Fibroblast of skin of right quadriceps (primary cell): ENCODE measurements at regions not wholly inside any gene's neighbourhood (a gene's known extent, or its start where the extent isn't known, plus 50 kb on each side); places are given as distances from the start of the nearest gene placed in this dataset.

Source experiments
- DNase-seq: peaks from one replicate; pipeline ENCODE4 v3.0.0-alpha.2; 2013

DNA sequence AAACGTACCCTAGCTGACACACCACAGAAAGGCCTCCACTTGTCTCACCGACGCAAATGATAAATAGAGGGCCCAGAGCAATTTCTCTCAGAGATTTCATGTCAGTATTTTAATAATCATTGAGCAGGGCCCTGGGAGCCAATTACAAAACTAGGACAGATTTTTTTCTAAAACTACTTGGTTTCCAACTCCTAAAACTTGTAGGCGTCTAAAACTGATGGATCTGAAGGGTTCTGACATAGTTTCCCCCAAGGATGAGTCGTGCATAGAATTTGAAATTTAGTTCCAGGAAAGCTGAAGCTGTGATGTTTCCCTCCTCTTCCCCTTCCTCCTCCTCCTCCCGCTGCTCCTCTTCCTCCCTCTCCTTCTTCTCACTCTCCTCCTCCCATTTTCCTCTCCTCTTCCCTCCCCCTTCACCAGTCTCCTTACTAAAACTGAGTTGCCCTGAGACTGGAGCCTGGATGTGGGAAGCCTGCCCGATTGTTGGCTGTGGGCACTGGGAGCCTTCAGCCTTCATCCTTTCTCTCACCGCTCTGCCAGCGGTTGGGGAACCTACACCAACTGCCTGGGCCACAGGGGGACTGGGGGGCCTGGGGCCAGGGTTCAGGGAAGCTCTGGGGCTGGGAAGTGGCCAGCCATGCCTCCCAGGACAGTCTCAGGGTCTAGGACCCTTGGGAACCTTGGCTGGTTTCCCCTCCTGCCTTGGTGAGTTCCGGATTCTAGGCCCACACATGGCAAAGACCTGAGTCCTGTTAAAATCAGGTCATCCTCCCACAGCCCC is 73.9 kb upstream of the SLC6A11 start:
- DNase-seq, result no peak

DNA sequence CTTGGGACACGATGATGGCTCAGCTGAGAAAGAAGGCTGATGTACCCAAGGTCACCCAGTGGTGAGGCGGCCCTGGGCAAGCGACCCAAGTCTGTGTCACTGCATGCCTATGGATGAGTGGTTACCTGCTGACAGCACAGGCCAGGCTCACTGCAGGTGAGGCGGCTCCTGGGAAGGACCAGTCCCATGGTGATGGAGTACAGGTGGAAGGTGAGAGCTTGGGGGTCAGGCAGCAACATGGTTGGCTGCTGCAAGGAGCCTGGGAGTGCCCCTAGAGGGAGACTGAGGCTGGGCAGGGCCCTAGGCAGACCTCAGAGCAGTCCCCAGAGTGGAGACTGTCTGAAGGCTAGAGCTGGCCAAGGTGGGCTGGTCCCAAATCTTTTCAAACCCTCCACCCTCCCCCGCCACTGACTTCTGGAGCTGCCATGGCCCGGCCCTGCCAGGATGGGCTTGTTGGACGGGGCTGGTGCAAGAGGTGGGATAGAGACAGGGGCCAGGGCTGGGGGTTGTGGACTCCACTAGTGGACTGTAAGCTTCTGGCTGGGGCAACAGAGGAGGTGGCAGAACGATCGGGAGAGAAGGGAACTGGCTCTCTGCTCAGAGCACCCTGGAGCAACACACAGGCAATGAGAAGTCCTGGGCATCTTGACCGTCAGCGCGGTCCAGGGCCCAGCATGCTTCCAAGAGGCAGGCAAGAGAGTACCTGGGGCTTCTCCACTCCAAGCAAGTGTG is 72.5 kb upstream of the SLC6A11 start:
- DNase-seq, result no peak

DNA sequence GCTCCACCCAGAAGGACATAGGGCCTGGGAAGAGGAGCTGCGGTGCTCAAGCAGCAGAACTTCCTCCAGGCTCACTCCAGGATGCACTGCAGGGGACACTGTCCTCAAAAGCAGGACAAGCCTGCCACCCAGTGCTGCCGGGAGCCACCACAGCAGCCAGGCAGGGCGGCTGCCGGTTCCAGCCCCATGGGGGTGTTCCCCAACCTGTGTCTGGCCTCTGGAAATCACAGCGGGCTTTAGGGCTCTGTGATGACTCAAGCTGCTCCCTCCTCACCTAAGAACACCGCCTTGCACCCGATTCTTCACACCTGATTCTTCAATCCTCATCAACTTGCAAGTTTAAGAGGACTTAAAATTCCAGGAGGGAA is 71.9 kb upstream of the SLC6A11 start:
- no peak for DNase-seq

DNA sequence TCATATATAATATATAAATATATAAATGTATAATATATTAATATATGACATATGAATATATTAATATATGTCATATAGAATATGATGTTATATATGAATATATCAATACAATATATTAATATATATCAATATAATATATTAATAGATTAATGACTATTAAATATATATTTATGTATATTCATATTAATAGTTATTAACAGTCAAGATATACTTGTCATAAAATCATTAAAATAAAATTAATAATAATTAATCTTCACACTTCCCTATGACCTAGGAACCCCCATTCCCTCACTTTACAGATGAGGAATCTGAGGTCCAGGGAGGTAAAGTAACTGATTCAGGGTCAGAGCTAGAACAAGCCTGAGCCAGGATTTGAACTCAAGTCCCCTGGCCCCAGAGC is 70.6 kb upstream of the SLC6A11 start:
- DNase-seq, result no peak

DNA sequence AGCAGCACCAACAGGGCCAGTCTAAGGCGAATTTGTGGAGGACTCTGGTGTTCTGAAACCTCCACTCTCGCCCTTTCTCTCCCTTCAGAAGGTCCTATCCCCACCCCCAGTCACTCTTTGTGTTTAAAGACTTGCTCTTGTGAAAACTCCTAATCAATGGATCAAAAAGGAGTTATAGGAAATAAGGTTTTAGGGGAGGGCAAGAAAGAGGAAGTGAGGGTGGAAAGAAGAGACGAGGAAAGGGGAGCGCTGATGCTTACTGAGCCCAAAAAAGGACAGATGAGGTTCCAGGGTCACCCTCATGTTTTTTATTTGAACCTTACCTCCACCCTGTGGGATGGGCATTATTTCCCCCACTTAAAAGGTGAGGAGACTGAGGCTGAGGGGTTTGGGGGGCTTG is 70.0 kb upstream of the SLC6A11 start:
- DNase-seq, result no peak

DNA sequence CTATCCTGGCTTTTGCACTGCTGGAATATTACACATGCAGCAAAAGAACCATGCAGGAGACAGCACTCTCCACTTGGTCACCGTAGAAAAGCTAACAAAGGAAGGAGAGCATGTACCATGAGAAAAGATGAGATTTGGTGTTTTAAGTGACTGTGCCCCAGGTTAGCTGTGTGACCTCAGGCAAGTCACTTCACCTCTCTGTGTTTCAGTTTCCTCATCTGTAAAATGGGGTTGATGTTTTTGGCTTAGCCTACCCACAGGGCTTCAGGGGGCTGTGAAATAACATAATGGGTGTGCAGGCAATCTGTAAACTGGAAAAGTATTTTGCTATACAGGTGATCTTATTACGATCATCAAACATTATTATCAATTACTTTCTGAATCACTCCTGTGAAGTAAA is 69.3 kb upstream of the SLC6A11 start:
- no peak for DNase-seq

DNA sequence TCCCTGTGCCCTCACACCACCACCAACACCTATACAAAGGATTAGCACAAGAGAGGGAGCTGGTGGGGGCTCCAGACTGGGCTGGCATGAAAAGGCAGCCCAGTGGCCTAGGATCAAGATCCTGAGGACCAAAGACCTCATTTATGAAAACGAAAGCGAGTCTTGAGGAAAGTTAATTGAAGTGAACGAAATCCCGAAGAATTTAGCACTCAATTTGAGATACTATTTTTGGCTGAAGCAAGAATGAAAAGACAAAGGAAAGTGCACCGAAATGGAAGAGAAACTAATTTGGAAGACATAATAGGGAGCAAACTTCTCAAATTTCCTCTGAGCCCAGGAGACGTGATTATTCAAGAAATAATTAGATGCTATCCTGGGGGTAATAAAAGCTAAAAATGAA is 68.7 kb upstream of the SLC6A11 start:
- no peak for DNase-seq

DNA sequence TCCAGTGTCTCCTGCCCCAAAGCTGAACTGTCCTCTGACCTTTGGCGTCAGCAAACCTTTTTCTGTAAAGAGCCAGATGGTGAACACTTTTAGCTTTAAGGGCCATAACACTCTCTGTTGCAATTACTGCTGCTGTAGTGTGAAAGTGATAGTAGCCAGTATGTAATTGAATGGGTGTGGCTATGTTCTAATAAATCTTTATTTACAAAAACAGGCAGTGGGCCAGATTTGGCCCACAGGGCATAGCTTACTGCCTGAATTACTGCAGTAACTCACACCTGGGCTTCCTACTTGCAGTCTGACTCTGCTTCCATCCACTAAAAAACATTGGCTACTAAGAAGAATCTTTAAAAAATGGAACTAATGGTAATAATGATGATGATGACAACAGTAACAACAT is 68.0 kb upstream of the SLC6A11 start:
- no peak for DNase-seq

DNA sequence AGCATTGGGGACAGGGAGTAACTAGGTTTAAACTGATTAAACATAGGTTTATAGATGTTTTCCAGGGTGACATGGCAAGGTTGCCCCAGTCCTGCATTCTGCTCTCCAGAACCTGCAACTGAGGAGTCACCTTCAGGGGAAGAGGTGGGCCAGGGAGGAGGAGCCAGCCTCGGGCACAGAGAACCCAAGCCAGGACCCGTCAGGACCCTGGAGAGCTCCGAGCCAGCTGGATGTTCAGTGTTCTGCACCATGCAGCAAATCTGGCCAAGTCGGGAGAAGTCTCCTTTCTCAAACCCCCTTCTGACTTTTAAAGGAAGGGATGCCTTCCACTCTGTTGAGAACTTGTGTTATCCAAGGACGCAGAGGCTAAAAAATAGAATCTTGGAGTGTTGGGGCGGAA is 62.1 kb upstream of the SLC6A11 start:
- DNase-seq, result peak; percentile 21

DNA sequence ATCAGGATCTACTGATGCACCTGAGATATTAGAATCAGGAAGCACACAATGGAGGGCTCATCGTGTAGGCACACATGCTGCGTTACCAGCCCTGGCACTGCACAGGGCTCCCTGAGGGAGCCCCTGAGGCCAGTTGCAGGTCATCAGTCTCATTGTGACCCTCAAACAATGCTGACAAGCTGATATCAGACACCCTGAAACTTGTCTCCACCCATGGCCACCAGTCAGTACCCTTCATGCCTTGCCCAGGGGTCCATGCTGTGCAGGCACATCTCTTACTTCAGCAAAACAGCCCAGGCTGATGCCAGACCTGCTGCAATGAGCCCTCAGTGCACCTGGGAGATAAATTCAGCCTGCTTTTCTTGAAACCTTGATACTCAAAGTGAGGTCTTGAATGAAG is 59.5 kb upstream of the SLC6A11 start:
- no peak for DNase-seq

DNA sequence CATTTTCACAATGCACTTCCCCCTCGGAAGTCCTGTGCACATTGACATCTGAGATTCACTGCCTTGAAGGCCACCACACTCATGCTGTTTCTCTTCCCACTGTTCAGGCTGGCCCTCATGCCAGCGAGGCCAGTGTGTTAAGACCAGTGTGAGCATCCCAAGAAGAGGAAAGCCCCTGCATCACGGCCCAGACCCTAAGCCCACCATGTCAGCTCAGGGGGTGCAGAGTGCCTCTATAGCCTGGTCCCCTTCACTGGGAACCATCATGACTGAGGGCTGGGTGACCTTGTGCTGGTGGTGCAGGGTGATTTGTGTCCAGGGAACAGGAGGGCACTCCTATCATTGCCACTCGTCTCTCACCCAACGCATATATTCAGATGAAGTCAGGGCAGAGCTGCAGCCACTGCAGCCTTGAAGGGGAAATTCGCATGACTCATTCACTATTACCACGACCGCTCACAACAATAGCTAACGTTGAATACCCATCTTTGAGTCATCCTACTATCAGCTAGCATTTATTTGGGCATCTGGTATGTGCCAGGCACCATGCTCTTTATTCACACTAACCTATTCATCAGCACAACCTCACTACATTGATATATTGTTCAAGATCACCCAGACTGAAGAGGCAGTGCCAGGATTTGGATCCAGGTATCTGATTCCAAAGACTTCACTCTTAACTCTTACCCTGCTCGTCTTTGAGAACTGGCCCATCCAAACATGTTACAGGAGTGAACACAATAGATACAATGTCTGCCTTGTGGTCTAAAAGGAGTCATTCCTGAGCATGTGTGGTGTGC is 58.8 kb upstream of the SLC6A11 start:
- DNase-seq, result no peak

DNA sequence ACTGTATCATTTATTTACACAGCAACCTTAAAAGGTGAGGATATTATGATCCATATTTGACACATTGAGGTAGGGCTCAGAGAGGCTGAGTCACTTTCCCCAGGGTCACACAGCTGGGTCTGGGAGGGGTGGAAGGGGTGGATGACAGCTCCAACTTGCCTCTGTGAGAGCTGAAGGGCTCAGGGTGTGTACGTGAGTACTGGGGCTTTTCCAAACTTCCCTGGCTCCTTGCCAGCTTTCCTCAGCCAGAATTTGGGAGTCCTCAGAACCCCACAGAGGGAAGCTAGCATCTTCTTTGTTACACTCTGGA is 58.3 kb upstream of the SLC6A11 start:
- DNase-seq, result no peak

DNA sequence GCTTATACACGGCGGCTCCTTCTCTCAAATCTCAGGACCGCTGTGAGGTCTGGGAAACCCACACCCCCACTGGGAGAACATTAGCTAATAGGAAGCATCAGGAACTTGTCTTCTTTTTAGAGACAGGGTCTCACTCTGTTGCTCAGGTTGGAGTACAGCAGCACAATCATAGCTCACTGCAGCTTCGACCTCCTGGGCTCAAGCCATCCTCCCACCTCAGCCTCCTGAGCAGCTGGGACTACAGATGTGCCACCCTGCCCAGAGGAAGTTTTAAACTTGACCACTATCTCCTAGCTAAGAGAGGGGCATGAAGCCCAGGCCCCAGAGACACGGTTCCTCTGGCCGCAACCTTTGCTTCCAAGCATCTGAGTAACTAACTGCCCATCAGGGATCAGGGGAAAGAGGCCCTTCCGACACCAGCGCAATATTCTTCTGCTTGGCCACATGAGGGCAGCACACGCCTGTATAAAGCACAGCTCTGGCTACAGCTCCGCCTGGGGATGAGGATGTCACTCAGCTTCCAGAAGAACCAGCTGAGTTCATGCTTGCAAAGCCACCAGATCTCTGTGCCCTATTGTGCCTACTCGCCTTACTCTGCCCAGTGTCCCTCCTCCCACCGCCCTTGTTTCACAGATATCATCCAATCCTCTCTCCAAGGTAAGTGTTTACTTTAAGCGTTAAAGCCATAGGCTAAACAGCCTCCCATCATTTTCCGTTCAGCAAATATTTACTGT is 57.6 kb upstream of the SLC6A11 start:
- peak; percentile 43 for DNase-seq

DNA sequence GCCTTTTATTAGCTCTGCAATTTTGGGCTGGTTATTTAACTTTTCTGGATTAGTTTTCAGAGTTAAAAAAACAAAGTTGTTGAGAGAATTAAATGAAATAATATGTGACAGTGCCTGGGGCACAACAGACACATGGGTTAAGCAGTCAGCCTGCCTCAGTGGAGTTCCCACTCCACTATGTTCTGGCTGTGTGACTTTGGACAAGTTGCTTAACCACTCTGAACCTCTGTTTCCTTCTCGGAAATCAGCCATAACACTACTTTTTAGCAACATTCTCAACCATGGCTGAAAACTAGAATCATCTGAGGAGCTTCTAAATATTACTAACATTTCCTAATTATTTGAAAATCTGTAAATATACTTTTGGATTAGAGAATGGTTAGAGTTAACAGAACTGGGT is 56.5 kb upstream of the SLC6A11 start:
- DNase-seq, result no peak

DNA sequence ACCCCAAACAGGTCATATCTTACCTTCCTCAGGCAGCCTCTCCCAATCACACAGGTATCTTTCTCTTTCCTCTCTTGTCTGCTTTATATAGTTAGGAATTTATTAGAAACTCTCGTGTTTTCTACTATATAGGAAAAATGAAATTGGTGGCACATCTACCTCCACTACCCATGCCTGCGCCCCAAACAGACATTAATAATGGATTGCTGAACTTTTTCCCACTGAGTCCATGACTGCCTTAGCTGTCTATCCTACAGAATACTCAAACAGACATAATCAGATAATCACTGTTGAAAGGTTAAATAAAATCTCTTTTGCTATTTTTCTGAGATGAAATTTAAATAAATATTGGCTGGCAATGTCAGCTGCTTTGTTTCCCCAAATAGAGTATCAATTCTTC is 55.8 kb upstream of the SLC6A11 start:
- no peak for DNase-seq

DNA sequence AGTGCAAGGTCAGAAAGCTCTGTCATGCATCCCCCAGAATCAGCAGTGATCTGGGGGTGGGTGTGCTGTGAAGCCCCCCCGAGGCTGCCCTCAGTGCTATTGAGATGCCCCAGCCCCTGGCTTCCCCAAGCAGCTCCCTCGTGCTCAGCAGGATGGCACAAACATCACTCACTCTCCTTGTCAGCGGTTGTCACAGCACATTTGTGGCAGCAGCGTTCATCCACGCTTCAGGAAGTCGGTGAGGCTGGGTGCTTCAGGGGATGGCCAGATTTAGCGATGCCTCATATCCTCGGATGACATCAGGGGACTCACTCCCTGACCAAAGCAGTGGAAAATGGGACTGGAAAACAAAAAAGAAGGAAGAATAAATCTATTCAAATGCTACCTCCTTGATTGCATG is 54.4 kb upstream of the SLC6A11 start:
- no peak for DNase-seq

DNA sequence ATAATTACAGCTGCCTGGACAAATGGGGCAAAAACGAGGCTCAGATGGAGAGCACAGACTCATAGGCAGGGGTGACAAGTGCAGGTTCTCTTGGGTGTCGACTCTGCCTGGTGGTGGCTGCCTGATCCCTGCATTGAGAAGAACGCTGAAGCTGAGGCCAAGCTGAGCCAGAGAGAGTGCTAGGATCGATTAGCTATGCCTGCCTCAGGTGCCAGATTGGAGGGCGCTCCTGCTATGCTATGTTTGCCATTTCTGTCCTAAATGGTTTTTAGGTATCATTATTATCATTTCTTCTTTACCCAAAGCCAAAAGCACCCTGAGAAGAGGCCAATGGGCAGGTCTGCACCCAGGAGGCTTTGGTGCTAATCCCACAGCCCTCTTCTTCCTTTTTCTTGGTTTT is 53.9 kb upstream of the SLC6A11 start:
- DNase-seq, result no peak

DNA sequence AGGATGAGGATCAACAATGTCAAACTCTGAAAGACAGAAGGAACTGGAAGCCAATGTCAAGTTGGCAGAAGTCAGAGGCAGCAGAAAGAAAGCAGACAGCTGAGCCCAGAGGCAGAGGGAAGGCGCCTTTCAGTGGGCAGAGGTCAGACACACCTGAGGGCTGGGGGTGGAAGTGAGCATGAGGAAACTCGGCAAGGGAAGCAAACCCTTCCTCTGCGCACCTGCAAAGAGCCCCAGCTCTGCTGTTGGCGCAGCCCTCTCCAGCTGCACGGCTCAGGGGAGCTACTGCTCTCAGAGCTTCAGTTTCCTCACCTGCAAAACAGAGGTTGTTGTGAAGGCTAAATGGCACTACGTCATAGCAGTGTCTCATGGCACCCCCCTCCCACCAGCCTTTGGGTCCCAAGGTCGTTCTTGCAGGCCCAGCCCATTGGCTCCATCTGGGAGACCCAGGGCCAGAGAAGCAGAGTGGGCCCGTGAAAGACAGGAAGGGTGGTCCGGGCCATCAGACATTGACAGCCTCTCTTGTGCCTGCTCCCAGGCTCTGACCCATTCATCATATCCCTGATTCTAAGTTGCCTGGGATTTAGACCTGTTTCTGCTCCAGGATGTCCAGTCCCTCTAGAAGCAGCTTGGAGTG is 53.3 kb upstream of the SLC6A11 start:
- DNase-seq, result no peak

DNA sequence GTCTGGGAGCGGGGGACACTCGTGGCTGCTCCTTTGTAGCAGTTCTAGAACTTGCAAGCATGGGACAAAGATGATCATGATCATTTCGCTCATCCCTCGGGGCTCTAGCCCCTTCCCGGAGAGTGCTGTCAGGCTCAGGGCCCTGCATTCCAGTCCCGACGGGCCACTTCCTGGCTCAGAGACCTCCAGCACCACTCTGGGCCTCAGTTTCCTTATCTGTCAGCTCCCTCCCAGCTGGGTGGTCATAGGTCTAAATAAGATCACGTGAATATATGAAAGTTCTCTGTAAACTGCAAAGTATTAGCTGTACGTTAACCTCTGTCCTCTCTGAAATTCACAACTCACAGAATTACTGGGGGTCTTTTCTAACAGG is 52.8 kb upstream of the SLC6A11 start:
- no peak for DNase-seq

DNA sequence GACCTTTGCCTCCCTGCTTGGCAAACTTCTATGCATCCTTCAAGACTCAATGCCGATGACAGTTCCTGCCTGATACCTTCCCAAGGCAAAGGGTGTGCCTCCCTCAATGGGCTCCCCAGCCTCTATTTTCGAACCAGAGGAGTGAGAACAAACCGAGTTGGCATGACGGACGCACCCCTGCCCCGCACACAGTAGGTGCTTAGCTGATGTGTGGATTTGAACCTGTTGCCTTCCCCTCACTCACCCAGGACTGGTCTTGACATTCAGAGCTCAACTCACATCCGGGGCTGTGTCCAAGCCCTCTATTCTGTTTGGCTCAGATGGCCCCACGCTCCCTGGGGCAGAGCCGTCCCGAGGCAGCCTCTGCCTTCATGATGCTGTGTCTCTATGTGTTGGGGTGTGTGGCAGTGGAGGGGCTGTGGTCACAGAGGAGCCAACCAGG is 52.2 kb upstream of the SLC6A11 start:
- DNase-seq, result no peak

DNA sequence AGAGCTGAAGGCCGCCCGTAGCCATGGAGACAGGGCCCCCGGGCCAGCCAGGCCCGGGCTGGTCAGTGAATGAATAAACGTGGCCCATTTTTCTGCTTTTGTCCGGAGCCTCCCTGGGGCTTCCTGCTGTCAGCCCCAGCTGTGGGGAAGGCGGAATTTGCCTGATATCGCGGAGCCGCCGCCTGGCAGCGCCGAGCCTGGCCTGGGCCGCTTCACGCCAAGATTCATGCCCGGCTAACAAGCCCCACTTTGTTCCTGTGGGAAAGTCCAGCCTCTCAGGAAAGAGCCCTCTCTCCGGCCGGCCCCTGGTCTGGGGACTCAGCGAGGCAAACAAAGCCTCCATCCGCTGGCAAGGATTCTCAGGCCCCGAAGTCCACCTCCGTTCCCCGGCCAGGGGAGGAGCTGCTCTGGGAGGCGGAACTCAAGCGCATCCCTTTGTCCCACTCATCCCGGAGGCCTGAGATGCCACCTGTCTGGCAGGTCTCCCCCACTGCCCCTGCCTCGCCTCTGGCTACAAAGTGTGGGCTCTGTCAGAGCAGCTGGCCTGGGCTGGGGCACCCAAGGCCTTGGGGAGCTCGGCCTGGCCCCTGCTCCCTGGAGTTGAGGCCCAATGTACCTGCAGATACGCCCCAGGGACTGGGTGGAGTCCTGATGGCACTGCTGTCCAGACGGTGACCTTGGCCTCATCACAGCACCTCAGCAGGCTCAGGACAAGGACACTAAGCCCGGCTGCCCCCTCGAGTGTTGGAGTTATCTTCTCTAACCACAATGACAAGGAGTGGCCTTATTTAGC is 51.6 kb upstream of the SLC6A11 start:
- DNase-seq, result no peak

DNA sequence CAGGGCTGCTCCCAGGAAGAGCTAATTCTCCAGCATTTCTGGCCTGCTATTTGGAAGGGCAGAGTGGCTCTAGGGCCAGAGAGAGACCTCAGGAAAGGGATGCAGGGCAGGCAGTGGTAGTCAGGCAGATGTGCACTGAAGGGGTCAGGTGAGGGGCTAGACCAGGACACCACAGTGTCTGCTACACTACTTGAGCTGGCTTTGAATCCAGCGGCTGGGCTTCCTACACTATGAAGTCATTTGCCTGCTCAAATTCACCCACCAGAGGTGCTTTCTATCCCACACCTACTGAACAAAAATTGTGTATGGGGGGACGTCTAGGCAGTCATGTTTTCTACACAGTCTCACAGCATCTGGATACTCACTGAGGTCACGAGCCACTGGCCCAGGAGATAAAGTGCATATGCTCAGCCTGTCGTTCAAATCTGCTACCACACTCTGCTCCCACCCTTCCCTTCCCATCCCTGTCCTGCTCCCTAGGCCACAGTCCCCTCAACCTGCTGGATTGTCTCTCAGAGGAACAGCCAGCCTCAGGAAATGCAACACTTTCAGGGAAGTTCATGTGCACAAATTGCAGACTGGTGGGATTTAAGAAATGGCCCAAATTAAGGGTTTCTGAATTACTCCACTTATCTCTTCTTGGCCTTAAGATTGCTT is 49.9 kb upstream of the SLC6A11 start:
- DNase-seq, result no peak
